Activated CD8-positive, alpha-beta memory T cell treated with anti-CD3 and anti-CD28 coated beads for 36 hours (primary cell): ENCODE measurements at regions not wholly inside any gene's neighbourhood (a gene's known extent, or its start where the extent isn't known, plus 50 kb on each side); places are given as distances from the start of the nearest gene placed in this dataset.

Experiments
- CTCF ChIA-PET: fragments of 350-600 bp; sonication (Branson Sonifier 250); formaldehyde crosslinking; loops from one replicate; lab custom pipeline; 2021; ENCODE audit warnings: antibody characterized with exemption; lab: Charles Lee
- POLR2A ChIA-PET: fragments of 350-600 bp; sonication (Branson Sonifier 250); formaldehyde crosslinking; loops from one replicate; lab custom pipeline; 2021; ENCODE audit warnings: antibody characterized with exemption; lab: Charles Lee

GRCh38 chr18:44474067-44474411 lies 206.6 kb upstream of the SETBP1 start:
- POLR2A ChIA-PET = no interaction called here
- CTCF ChIA-PET = no interaction called here

- ChIA-PET CTCF (no interaction called here), POLR2A (no interaction called here)
Measured at GRCh38 chr18:44474591-44474990, 206.1 kb upstream of the SETBP1 start.

- ChIA-PET CTCF (no interaction called here), POLR2A (no interaction called here)
Measured at GRCh38 chr18:44482761-44483160, 197.9 kb upstream of the SETBP1 start.

- CTCF ChIA-PET = no interaction called here
- POLR2A ChIA-PET = no interaction called here
Measured at GRCh38 chr18:44495151-44495550, 185.5 kb upstream of the SETBP1 start.

- CTCF ChIA-PET = no interaction called here
Measured at GRCh38 chr18:44497311-44497710, 183.4 kb upstream of the SETBP1 start.

GRCh38 chr18:44497757-44498490 lies 182.8 kb upstream of the SETBP1 start:
- POLR2A ChIA-PET = no interaction called here

More at GRCh38 chr18:44497311-44497710, 183.4 kb upstream of the SETBP1 start:
- POLR2A ChIA-PET = no interaction called here

GRCh38 chr18:44500808-44501610 lies 179.7 kb upstream of the SETBP1 start:
- POLR2A ChIA-PET = no interaction called here
- CTCF ChIA-PET = no interaction called here

More at GRCh38 chr18:44497757-44498490, 182.8 kb upstream of the SETBP1 start:
- CTCF ChIA-PET = no interaction called here

GRCh38 chr18:44502221-44502620 lies 178.5 kb upstream of the SETBP1 start:
- POLR2A ChIA-PET = no interaction called here
- CTCF ChIA-PET = no interaction called here

GRCh38 chr18:44502790-44503189 lies 177.9 kb upstream of the SETBP1 start:
- ChIA-PET POLR2A (no interaction called here), CTCF (no interaction called here)

- ChIA-PET POLR2A (no interaction called here), CTCF (no interaction called here)
Measured at GRCh38 chr18:44503854-44504253, 176.8 kb upstream of the SETBP1 start.

GRCh38 chr18:44507729-44508325 lies 172.9 kb upstream of the SETBP1 start:
- POLR2A ChIA-PET = interaction anchor here (1.9 kb wide), 1 partner anchor 171 kb away, joined by 5 read pairs; no protein-coding TSS in a partner anchor

GRCh38 chr18:44508474-44508873 lies 172.2 kb upstream of the SETBP1 start:
- CTCF ChIA-PET = no interaction called here
- POLR2A ChIA-PET = interaction anchor here (1.9 kb wide), 1 partner anchor 170 kb away, joined by 5 read pairs; no protein-coding TSS in a partner anchor

More at GRCh38 chr18:44507729-44508325, 172.9 kb upstream of the SETBP1 start:
- CTCF ChIA-PET = no interaction called here

GRCh38 chr18:44509048-44509447 lies 171.6 kb upstream of the SETBP1 start:
- CTCF ChIA-PET = no interaction called here
- POLR2A ChIA-PET = interaction anchor here (1.9 kb wide), 1 partner anchor 170 kb away, joined by 5 read pairs; no protein-coding TSS in a partner anchor

GRCh38 chr18:44510390-44510789 lies 170.3 kb upstream of the SETBP1 start:
- POLR2A ChIA-PET = interaction anchor here (0.7 kb wide), 1 partner anchor 1022 kb away, joined by 4 read pairs; no protein-coding TSS in a partner anchor
- CTCF ChIA-PET = no interaction called here

- POLR2A ChIA-PET = no interaction called here
Measured at GRCh38 chr18:44513233-44513632, 167.5 kb upstream of the SETBP1 start.

GRCh38 chr18:44514106-44514505 lies 166.6 kb upstream of the SETBP1 start:
- CTCF ChIA-PET = no interaction called here
- POLR2A ChIA-PET = no interaction called here

More at GRCh38 chr18:44513233-44513632, 167.5 kb upstream of the SETBP1 start:
- CTCF ChIA-PET = no interaction called here

- ChIA-PET POLR2A (no interaction called here), CTCF (no interaction called here)
Measured at GRCh38 chr18:44514766-44515165, 165.9 kb upstream of the SETBP1 start.

GRCh38 chr18:44516450-44516849 lies 164.2 kb upstream of the SETBP1 start:
- CTCF ChIA-PET = no interaction called here

GRCh38 chr18:44517136-44517535 lies 163.6 kb upstream of the SETBP1 start:
- ChIA-PET CTCF (no interaction called here), POLR2A (no interaction called here)

More at GRCh38 chr18:44516450-44516849, 164.2 kb upstream of the SETBP1 start:
- POLR2A ChIA-PET = no interaction called here

GRCh38 chr18:44518091-44518615 lies 162.5 kb upstream of the SETBP1 start:
- ChIA-PET POLR2A (no interaction called here), CTCF (no interaction called here)
